Heart right ventricle (tissue), 16 donors: ENCODE measurements at regions not wholly inside any gene's neighbourhood (a gene's known extent, or its start where the extent isn't known, plus 50 kb on each side); places are given as distances from the start of the nearest gene placed in this dataset.
"Not testable (repeated sequence)": the region's sequence is repeated elsewhere in the genome, so short reads cannot be mapped to it uniquely, and the experiment has no call there.

ENCODE experiments used
- ATAC-seq, 8 donors: fragments of 200-7000 bp; cut with Tn5 transposase; one replicate each; pipeline ENCODE4 v1.9.1; 2020; ENCODE audit warnings: mild to moderate bottlenecking in 8 of 8, moderate library complexity in 8 of 8, moderate number of reproducible peaks in 1 of 8
- DNase-seq, 2 donors: peaks; one replicate each; pipeline ENCODE4 v3.0.0-alpha.2; 2020
- H3K27ac ChIP-seq, 10 donors: fragments of 200-600 bp; sonication (generic) in 2 of 10; one replicate each; pipeline versions ENCODE4 v1.5.0 to v1.8.0; 2020 to 2022; ENCODE audit warnings: mild to moderate bottlenecking in 3 of 10
- H3K27me3 ChIP-seq, 7 donors: fragments of 200-600 bp; one replicate each; pipeline ENCODE4 v1.8.0; 2021 to 2022; ENCODE audit warnings: mild to moderate bottlenecking in 2 of 7
- H3K36me3 ChIP-seq, 9 donors: fragments of 200-600 bp; sonication (generic) in 1 of 9; one replicate each; pipeline versions ENCODE4 v1.5.0 to v1.8.0; 2020 to 2022; ENCODE audit warnings: mild to moderate bottlenecking in 2 of 9
- H3K4me1 ChIP-seq, 9 donors: fragments of 200-600 bp; sonication (generic) in 1 of 9; one replicate each; pipeline versions ENCODE4 v1.5.0 to v1.8.0; 2020 to 2022; ENCODE audit warnings: mild to moderate bottlenecking in 4 of 9
- H3K4me3 ChIP-seq, 10 donors: fragments of 200-600 bp; sonication (generic) in 2 of 10; one replicate each; pipeline versions ENCODE4 v1.5.0 to v1.8.0; 2020 to 2022; ENCODE audit warnings: mild to moderate bottlenecking in 7 of 10, moderate library complexity in 2 of 10
- H3K9me3 ChIP-seq, 11 donors: fragments of 200-600 bp in 10 of 11; sonication (generic) in 2 of 11; one replicate each; pipeline versions ENCODE4 v1.5.0 to v1.8.0; 2013 to 2022; ENCODE audit warnings: mild to moderate bottlenecking in 2 of 11, control low read depth in 1 of 11, moderate library complexity in 1 of 11
- WGBS, 2 donors: extraction: QIAGEN DNeasy Blood & Tissue Kit; methylation state at CpG; one replicate each; pipeline ENCODE4 v1.1.7; 2013; ENCODE audit warnings: inconsistent platforms in 1 of 2; 5-methylcytosine and 5-hydroxymethylcytosine counted together
- intact Hi-C, 10 donors: fragments of 100-400 bp; cut with DNase I; formaldehyde crosslinking; loops; one replicate each; pipeline versions ENCODE4 v1.11.1 to v1.14.2; 2022
- donor health status: Arrhythmogenic right ventricular cardiomyopathy.
- donor health status: ischemic (EF 13 %, LVEDD 7.1; RV severe dilation, severe dysfunction).
- donor health status: healthy with polysubstance abuse.
- donor health status: DM: no; HTN: yes; CAD: no.
- donor health status: DM: no; HTN: no; CAD: no.
- donor health status: ischemic (EF 25% LVEDD 6.9; RV normal size, moderate dysfunction).
- donor health status: ischemic (EF 25% LVEDD 5.7; RV mildly dilated, moderate dysfunction).
- donor health status: healthy.
- donor health status: DM: yes; HTN: yes; CAD: no.
- donor health status: Ischemic cardiomyopathy.
- donor health status: ischemic (EF 35%, LVEDD 5.7; RV mildly dilated, moderate dysfunction).
- donor health status: nonischemic (EF 11% LVEDD 7.7; RV severe dilation, severe dysfunction).
- donor health status: DM: yes; HTN: yes; CAD: no.
- donor health status: PGD.
- donor health status: ischemic (EF 29% LVEDD 5.4; RV normal size, mild dysfunction).
- donor health status: nonischemic (EF 23%, LVEDD 6.1; RV moderate dilation, normal function).

- H3K9me3 ChIP-seq, H3K4me3 ChIP-seq, H3K4me1 ChIP-seq, H3K36me3 ChIP-seq, intact Hi-C loops, DNase-seq, ATAC-seq, H3K27me3 ChIP-seq, H3K27ac ChIP-seq: not testable (repeated sequence)
- WGBS, 2 donors, result 39 to 45% methylated on average over 14 to 18 of the region's 20 CpGs
These were observed 109.7 kb upstream of the ZNG1E start for GRCh38 chr9:65566018-65566417.

DNA sequence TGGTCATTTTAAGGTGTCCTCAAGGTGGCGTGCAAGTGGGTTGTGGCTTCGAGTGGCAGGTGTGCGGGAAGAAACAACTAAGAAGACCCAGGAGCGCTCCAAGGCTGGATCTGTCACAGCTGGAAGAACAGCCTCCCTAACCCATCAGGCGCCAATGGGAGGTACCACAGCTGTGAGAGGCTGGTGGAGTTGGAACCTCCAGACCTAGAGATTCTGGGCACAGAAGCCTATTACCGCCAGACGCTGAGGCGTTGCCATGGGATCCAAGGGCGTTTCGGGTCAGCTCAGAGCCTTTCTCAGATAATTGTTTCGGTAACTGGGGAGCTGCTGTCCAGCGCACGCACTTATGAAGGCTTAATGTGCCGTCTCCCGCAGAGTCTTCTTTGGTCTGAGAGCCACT, 156.7 kb upstream of the ZNG1E start:
- intact Hi-C loops, H3K4me3 ChIP-seq, H3K27me3 ChIP-seq, H3K9me3 ChIP-seq, H3K27ac ChIP-seq, H3K36me3 ChIP-seq, ATAC-seq, H3K4me1 ChIP-seq, DNase-seq: not testable (repeated sequence)
- WGBS, 2 donors, result 17 to 61% methylated on average over 1 to 5 of the region's 15 CpGs

GRCh38 chr9:65514465-65514864, 161.3 kb upstream of the ZNG1E start:
- 84 to 86% methylated on average over 12 of the region's 12 CpGs for WGBS, 2 donors
- DNase-seq, ATAC-seq, H3K27ac ChIP-seq, intact Hi-C loops, H3K4me3 ChIP-seq, H3K27me3 ChIP-seq, H3K4me1 ChIP-seq, H3K9me3 ChIP-seq, H3K36me3 ChIP-seq: not testable (repeated sequence)

GRCh38 chr9:65507897-65508296, 167.8 kb upstream of the ZNG1E start:
- intact Hi-C loops, H3K27me3 ChIP-seq, ATAC-seq, H3K4me1 ChIP-seq, H3K27ac ChIP-seq, H3K4me3 ChIP-seq, H3K36me3 ChIP-seq, DNase-seq, H3K9me3 ChIP-seq: not testable (repeated sequence)

DNA sequence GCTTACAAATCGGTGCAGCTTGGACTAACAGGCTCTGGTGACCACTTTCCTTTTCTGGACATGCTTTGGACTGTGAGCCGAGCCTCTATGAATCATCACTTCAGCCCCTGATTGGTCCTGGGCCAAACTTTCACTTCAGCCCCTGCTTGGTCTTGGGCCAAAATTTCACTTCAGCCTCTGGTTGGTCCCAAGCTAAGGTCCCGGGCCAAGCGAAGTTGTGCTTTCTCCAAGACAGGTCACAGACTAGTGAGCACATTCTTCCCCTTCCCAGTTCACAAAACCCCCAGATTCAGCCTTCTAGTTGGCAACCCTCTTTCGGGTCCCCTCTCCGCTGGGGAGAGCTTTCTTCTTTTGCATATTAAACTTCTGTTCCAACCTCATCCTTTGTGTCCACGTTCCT, 171.0 kb upstream of the ZNG1E start:
- not testable (repeated sequence) for H3K27ac ChIP-seq

GRCh38 chr9:65503696-65504095, 172.0 kb upstream of the ZNG1E start:
- H3K27me3 ChIP-seq, H3K4me1 ChIP-seq, intact Hi-C loops, ATAC-seq, H3K9me3 ChIP-seq, H3K27ac ChIP-seq, H3K4me3 ChIP-seq, DNase-seq, H3K36me3 ChIP-seq: not testable (repeated sequence)
- 88 to 93% methylated on average over 14 to 15 of the region's 16 CpGs for WGBS, 2 donors

More for the DNA sequence above, 171.0 kb upstream of the ZNG1E start:
- DNase-seq, intact Hi-C loops, H3K9me3 ChIP-seq, H3K4me1 ChIP-seq, H3K27me3 ChIP-seq, H3K36me3 ChIP-seq, H3K4me3 ChIP-seq, ATAC-seq: not testable (repeated sequence)
- 70 to 81% methylated on average over 4 to 5 of the region's 7 CpGs for WGBS, 2 donors

DNA sequence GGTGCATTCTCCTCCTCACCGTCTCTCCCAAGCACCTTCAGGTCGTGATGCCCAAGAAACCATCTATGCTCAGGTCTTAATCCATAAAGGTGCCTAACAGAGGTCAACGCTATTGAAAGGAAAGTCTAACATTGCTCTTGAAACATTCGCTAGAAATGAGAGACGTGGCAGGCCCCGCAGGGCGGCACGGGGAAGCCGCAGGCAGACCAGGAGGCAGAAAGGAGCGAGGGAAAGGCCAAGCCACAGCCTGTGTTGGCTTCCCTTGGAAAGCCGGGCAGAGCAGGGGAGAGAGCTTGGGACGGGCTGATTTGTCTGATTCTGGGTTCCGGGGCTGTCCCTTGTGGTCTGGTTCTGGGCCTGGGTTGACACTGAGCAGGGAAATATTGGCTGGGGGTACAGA, 192.8 kb upstream of the ZNG1E start:
- H3K27me3 ChIP-seq, ATAC-seq, H3K27ac ChIP-seq, H3K4me3 ChIP-seq, H3K4me1 ChIP-seq, DNase-seq, H3K36me3 ChIP-seq, intact Hi-C loops, H3K9me3 ChIP-seq: not testable (repeated sequence)
- 77 to 80% methylated on average over 13 of the region's 13 CpGs for WGBS, 2 donors

DNA sequence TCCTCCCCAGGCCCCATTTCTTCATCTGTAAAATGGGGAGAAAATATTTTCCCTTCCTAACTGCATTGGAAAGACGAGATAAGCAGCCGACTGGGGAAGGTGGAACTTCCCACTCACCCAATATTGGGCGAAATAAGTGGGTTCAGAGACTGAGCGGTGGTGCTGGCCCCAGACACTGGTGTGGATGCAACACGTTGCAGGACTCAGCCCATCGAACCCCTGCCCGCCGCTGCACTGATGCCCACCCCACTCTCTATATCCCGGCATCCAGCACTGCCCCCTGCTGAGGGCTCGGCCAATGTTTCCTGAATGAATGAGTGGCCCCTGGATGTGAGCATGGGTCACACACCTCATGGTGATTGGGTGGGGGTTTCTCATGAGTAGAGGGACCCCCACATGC, 194.4 kb upstream of the ZNG1E start:
- 76 to 78% methylated on average over 10 of the region's 10 CpGs for WGBS, 2 donors
- H3K4me1 ChIP-seq, H3K4me3 ChIP-seq, intact Hi-C loops, H3K27ac ChIP-seq, DNase-seq, H3K36me3 ChIP-seq, ATAC-seq, H3K9me3 ChIP-seq, H3K27me3 ChIP-seq: not testable (repeated sequence)

DNA sequence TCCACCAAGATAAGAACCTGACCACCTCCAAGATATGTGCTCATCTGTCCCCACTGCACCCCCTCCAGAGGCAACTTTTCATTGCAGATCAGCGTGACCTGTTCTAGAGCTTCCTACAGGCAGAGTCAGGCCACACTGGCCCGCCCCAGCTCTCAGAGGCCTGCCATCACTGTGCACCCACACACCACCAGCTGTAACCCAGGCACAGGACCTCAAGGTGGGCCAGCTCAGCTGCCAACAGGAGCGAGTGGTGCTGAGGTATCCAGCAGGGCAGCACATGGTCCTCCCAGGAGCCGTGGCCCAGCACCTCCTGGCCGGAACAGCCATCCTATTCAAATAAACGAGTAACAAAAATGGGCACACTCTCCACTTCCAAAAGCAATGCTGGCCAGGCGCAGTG, 189.9 kb upstream of the FOXD4L5 start:
- H3K27ac ChIP-seq, H3K36me3 ChIP-seq, ATAC-seq, H3K4me3 ChIP-seq, intact Hi-C loops, H3K9me3 ChIP-seq, H3K4me1 ChIP-seq, H3K27me3 ChIP-seq, DNase-seq: not testable (repeated sequence)
- 75 to 76% methylated on average over 7 of the region's 7 CpGs for WGBS, 2 donors

- H3K27ac ChIP-seq, intact Hi-C loops, H3K9me3 ChIP-seq, DNase-seq, H3K36me3 ChIP-seq, H3K4me3 ChIP-seq, H3K27me3 ChIP-seq, H3K4me1 ChIP-seq, ATAC-seq: not testable (repeated sequence)
- WGBS, 2 donors, result 54 to 55% methylated on average over 10 of the region's 10 CpGs
These were observed 188.2 kb upstream of the FOXD4L5 start for GRCh38 chr9:65473059-65473822.

- H3K4me3 ChIP-seq, H3K27me3 ChIP-seq, DNase-seq, H3K36me3 ChIP-seq, intact Hi-C loops, H3K4me1 ChIP-seq, H3K9me3 ChIP-seq, ATAC-seq, H3K27ac ChIP-seq: not testable (repeated sequence)
- WGBS, 2 donors, result 84 to 85% methylated on average over 6 to 7 of the region's 7 CpGs
These were observed 186.1 kb upstream of the FOXD4L5 start for GRCh38 chr9:65471106-65471505.
